GM21367 (cell line): ENCODE measurements at regions not wholly inside any gene's neighbourhood (a gene's known extent, or its start where the extent isn't known, plus 50 kb on each side); places are given as distances from the start of the nearest gene placed in this dataset.

Experiments used
- ATAC-seq: cut with Tn5 transposase; IDR thresholded peaks from one replicate; pipeline ENCODE4 v1.9.1; 2021; ENCODE audit not compliant: unreplicated experiment

DNA sequence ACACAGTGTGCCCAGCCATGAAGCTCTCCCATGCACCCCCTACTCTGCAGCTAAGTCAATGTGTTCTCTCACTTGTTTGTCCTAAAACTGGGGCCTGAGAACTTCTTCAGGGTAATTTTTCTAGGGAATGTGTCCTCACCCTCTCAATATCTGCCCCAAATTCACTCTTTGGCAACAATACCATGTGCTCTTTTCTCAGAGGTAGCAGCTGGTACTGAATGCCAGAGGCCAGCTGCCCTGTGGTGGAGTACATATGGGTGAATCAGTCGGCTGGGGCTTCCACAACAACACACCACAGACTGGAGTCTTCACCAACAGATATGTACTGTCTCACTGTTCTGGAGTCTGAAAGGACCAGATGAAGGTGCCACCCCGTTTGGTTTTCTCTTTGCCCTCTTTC is 97.7 kb upstream of the TOP3B start:
- ATAC-seq, result no peak

DNA sequence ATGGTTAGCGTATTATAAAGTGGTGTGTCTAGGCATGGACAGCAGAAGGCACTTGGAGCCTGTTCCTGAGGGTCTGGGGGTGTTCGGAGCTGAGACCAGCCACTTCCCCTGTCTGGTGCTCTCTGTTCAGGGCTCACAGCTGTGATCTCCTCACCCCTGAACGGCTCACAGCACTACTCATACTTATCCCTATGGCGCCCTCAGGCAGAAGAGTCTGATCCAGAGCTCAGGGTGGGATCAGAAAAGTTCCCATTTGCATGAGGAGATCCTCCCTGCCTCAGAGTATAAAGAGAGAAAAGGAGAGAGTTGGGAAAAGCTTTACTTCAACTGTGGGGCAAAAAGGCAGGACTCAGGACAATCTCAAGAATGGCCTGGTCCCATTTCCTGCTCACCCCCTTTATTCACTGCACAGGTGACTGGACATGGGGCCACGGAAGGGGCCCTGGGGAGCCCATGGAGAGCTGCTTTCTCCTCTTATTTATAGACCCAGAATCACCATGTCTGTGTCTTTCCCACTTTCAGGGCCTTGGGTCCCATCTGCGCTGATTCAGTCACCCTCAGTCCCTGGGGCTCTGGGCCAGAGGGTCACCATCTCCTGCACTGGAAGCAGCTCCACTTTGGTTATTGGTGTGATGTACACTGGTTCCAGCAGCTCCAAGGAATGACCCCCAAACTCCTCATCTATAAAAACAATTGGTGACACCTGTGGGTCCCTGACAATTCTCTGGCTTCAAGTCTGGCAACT is 97.0 kb upstream of the TOP3B start:
- ATAC-seq, result no peak

DNA sequence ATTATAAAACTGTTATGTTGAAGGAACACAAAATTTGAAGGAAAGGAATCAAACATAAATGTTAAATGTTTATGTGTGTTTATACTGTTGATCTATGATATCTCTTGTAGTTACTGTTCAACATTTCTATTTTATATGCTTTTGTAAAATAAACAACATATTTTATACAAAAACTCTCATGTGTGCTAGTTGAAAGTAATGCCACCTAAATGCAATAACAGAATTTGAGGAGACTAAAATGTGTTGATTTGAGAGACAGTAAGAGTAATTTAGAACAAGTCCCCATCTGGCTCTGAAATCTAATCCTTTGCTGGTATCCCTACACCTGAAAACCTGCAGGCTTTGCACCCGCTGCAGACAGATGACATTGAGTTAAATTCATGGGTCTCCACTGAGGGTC is 95.7 kb upstream of the TOP3B start:
- no peak for ATAC-seq

DNA sequence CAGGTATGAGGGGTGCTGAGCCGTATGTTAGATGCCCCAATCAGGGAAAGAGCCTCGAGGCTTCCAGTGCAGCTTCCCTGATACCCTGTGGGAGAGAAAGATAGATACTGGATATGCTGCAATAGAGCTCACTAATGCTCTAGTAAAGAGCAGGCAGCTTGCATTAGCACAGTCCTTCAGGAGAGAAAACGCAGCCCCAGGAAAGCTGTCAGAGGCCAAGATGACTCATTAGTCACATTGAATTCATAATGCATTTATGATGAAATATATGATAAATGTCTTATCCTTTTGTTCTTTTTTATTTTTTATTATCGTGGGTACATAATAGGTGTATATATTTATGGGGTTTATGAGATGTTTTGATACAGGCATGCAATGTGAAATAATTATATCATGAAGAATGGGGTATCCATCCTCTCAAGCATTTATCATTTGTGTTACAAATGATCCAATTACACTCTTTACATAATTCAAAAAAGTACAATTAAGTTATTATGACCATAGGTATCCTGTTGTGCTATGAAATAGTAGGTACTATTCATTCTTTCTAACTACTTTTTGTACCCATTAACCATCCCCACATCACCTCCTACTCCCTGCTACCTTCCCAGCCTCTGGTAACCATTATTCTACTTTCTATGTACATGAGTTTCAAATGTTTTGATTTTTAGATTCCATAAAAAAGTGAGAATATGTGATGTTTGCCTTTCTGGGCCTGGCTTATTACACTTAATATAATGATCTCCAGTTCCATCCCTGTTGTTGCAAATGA is 94.5 kb upstream of the TOP3B start:
- ATAC-seq, result no peak

DNA sequence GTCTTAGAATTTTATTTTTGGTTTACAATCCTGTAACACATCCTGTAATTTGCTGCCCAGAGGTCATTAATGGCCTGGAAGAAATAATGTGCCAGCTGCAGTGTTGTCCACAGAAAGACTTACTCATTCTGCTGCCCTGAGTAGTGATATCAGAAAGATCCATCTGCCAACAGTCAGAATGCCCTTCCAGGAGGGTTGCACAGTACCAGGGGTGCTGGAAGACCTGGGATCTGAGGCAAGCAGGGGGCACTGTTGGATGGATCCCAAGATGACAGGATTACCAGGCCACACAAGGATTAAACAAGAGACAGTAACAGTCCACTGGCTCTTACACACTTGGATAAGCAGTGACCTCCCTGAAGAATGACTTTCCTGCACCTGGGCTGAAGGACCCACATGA is 93.8 kb upstream of the TOP3B start:
- no peak for ATAC-seq

DNA sequence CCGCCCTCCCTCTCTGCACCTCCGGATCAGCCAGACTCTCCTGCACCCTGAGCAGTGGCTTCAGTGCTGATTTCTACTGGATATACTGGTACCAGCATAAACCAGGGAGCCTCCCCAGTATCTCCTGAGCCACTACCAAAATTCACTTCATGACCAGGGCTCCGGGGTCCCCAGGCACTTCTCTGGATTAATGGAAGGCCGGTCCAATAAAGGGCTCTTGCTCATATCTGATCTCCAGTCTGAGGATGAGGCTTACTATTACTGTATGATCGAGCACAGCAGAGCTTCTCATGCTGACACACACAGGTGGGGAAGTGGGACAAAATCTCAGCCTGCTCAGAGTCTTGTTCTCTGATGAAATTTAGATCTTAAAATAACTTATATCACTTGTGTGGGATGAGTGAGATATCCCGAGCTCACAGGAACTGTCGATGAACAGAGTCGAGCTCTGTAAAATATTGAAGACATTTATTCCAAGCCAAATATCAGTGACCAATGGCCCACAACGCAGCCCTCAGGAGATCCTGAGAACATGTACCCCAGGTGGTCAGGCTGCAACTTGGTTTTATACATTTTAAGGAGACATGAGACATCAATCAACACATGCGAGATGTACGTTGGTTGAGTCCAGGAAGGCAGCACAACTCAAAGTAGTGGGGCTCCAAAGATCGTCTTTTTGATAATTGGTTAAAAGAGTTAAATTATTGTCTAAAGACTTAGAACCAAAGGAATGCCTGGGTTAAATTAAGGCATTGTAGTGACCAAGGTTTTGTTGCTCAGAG is 93.0 kb upstream of the TOP3B start:
- ATAC-seq, result no peak

DNA sequence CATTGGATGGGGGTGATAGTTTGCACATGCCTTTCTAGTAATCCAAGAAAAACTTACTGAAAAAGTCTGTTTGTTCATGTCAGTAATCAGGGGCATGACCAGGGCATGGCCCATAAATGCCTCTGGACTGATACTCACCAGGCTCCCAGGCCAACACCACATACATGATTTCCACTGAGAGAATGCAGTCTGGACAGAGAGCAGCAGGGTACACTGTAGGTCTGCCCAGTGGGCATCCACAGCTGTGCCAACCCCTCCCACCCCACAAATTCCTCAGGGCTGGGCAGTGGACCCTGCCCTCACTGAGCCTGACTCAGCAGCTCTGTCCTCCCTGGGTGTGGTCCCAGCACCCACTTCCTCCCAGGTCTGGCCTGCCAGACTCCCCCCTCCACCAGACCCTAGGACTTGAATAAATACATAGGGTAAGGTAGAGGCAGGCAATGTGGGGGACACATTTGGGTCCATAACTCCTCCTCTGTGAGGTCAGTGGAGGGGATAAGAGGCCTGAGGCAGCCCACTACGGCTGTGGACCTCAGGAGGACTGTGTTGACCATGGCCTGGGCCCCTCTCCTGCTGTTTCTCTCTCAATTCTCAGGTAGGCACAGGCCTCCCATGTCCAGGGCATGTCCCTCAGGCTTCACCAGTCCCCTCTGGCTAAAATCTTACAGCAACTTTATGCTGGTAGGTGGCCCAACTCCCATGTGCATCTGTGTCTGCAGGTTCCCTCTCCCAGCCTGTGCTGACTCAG is 92.2 kb upstream of the TOP3B start:
- no peak for ATAC-seq

DNA sequence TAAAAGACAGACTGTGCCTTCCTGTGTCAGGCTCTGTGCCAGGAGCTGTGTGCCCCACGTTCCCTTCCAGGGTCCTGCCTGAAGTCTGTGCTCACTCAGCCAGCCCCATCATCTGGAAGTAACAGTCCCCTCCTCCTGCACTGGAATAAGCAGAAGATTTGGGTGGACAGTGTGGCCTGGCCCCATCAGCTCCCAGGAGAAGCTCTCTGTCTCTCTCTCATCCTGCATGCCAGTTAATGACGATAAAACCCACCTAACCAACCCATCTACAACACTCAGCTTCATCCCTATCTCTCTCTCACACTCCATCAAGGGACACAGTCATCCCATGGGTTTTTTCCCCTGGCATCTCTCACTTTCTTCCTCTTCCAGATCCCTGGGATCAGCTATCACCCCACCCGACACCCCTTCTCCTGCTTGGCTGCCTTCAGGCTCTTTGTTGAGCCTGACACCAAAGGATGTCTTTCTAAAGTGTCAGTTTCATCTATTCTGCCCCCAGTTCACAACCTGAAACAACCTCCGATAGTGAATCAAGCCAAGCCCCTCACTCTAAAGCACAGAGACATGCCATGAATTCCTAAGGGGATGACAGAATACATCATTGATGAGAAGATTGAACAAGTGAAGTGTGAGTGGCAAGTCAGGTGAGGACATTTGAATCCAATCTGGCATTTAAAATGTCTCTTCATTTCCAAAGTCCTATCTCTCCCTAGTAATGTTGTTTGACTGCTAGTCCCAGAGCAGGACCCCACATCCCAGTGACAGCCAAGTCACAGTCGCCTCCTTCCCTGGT is 91.4 kb upstream of the TOP3B start:
- ATAC-seq, result no peak

DNA sequence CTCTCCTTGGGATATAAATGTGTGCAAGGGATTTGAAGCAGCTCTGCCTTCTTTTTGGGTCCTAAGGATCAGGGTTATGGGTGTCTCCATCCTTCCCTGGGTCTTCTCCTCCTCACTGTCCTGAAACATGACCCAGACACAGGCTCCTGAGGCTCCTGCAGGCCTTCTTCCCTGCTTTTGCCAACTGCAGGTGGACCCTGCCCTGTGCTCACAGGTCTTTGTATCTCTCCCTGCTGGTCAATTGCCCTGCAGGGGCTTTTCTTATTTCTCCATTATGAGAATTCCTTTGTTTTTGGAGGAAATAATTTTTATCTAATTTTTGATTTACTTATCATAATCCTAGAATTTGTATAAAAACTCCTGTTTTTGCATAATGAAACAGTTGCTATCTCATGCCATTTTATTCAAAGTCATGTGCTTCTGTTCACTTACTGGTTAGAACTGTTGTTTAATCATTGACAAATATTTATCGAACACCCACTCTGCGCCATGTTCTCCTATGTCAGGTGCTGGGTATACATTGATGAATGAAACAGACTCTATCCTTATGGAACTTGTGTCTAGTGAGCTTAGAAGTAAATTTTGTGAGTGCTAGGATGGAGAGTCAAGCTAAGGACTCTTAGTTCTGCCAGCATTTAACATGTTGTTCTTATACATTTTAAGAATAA is 89.7 kb upstream of the TOP3B start:
- no peak for ATAC-seq

DNA sequence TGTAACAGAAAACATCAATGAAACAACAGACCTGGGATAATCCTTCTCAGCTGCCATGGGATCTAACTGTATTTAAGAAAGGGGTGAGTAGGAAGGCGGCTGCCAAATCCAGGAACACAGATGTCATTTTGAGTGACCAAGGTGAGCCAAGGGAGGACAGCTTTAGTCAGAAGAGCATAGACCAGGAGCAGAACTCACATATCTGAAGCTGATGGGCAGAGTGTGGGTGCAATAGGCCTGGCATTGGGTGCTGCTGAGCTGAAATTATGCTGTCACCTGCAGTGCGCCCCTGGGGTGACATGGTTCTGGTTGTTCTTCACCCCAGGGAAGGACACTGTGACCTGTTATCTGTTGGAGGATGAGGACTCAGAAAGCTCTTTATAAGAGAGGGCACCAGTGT is 88.9 kb upstream of the TOP3B start:
- ATAC-seq, result no peak

DNA sequence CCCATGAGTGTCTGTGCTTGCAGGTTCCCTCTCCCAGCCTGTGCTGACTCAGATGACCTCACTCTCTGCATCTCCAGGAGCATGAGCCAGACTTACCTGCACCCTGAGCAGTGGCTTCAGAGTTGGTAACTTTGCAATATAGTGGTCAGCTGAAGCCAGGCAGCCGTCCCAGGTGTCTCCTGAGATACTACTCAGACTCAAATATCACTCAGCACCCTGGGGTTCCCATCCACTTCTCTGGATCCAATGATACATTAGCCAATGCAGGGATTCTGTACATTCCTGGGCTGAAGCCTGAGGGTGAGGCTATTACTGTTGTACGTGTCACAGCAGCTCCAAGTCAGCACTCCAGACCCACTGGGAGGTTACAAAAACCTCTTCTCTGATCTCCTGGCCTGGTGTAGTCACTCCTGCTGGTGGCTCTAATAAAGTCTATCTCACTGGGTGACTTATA is 87.8 kb upstream of the TOP3B start:
- ATAC-seq, result no peak

DNA sequence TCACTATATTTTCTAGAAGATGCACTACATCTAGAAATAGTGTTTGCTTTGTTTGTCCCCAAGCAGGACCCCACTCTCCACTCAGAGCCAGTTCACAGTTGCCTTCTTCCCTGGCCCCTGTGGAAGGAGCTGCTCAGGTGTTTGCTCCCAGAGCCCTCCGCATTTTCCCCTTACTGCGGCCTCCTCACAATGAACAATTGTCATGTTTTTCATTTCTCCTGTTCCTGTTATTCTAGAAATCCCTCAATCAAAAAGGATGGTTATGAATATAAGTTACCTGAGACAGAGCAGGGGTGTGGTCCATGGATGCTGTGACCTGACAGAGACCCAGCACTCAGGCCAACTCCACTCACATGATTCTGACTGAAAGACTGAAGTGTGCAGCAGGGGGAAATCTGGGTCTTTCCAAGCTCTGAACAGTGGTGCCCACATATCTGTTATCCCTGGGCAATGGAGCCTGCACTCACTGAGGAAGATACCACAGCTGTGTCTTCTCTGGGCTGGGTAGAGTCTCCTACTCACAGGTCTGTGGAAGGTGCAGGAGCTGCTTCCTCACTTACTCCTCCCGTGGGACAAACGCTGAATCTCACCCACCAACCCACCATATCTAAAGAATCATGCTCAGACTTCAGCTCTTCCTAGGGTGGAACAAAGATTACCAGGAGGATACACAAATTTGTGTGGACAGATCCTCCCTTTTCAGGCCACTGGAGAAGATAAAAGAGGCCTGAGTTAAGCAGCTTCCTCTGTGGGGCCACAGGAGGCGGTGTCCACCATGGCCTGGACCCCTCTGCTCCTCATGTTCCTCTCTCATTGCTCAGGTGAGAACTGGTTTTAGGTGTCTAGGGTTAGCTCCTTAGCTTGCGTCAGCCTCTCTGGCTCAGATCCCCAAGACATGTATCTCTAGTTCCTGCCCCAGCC is 87.1 kb upstream of the TOP3B start:
- no peak for ATAC-seq

DNA sequence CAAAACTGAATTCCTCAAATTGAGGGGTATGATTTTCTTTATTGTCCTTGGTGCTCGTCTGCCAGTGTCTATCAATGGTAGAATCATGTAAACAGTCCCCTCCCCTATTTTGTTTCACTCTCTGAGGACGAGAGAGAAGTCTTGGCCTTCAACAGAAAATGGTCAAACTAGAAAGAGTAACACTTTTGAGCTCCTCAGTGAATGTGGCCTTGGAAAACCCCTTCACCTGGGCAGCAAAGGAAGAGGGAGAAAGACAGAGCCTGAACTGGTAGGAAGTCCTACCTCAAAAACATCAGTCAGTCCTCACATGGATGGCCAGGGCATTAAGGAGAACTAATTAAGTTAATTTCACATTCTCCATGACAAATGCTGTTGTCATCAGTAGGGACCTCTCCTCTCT is 86.1 kb upstream of the TOP3B start:
- ATAC-seq, result no peak

DNA sequence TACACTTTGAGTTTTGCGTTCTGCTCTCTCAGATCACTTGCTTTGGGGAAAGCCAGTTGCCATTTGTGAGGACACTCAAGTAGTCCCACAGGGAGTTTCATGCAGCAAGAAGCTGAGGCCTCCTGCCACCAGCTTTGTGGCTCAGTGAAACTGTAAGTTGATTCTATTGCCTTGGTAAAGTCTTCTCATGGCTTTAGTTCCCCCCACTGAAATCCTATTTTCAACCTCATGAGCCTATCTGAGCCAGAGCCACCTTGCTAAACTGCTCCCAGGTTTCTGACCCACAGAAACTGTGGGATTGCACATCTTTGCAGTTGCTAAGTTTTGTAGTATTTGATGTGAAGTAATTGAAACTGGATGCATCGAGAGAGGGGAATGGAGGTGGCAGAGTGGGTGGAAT is 85.4 kb upstream of the TOP3B start:
- ATAC-seq, result no peak

DNA sequence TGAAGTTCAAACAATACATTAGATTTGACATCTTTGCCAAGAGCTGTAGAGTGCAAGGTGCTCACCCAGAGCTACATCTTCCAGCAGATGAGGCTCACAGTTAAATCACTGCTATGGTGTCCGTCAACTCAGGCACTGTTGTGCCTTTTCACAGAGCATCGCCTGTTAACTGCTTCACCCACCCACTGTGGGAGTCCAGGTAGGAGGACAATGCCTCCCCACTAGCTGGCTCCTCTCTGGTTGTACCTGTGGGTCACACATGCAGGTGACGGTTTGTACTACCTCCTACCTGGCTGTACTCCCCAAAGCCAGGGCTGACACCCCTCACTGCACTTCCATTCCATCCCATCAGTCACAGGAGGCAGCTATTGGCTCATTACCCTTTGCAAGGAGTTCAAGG is 84.6 kb upstream of the TOP3B start:
- no peak for ATAC-seq

DNA sequence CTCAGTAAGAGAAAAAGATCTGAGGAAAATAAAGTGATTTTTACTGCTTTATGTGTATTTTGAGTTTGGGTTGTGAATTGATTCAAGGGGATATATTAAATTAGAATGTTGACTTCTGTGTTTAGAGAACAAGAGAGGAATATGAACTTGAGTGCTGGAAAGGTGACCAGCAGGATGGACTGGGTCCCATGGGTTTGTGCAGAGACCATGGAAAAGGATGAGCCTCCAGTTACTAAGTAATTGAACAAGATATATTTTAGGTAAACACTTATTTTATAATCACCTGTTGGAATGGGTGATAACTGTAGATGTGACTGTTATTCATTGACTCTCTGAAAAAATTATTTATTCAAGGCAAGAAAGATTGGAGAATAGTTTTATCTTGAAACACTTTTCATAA is 82.0 kb upstream of the TOP3B start:
- ATAC-seq, result no peak

DNA sequence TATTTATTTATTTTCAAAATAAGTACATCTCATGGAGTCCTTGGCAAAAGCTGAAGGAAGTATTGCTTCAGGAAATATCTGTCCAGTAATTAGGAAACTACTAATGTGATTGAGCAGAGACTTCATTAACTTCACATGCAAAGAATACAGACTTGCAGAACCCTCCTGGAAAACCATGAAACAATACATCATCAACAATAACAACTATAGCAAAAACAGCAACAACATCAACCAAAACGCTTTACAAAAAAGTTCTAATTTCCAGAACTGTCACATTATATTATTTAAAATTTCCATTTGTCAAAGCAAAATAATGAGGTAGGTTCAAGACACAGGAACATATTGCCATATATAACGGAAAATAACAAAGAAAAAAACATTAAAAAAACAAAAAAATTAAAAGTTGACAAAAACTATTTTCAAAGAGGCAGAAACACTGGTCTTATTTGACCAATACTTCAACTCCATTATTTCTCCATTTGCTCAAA is 79.8 kb upstream of the TOP3B start:
- no peak for ATAC-seq
